Stimulated activated CD8-positive, alpha-beta memory T cell treated with anti-CD3 and anti-CD28 coated beads, Interleukin-2, amount 100 ng/mL, for 48 hours (primary cell): ENCODE measurements at regions not wholly inside any gene's neighbourhood (a gene's known extent, or its start where the extent isn't known, plus 50 kb on each side); places are given as distances from the start of the nearest gene placed in this dataset.

ENCODE experiments used
- DNase-seq, 2 donors: peaks; one replicate each; pipeline ENCODE4 v3.0.0-alpha.2; 2020; ENCODE audit warnings: low read depth in 2 of 2

- no peak for DNase-seq
Measured at GRCh38 chr2:23121968-23122648, 262.9 kb upstream of the KLHL29 start.

GRCh38 chr2:23122681-23123215 is 262.2 kb upstream of the KLHL29 start:
- DNase-seq = no peak

DNA sequence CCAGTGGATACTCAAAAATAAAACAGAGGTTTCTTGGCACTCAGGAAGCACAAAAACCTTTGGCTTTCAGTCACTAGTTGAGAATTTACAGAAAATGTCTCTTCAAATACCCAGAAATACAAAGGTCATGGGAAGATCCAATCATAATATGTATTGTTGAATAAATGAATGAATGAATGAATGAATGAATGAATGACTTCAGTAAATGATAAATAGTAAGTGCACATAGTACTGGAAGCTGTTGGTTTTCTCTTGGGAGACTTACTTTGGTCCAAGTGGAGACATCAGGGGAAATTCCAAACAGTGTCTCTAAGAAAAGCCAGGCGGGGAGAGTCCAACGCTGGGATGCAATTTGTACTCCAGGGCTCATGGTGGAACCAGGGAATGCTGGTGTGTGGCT is 261.3 kb upstream of the KLHL29 start:
- no peak for DNase-seq

DNA sequence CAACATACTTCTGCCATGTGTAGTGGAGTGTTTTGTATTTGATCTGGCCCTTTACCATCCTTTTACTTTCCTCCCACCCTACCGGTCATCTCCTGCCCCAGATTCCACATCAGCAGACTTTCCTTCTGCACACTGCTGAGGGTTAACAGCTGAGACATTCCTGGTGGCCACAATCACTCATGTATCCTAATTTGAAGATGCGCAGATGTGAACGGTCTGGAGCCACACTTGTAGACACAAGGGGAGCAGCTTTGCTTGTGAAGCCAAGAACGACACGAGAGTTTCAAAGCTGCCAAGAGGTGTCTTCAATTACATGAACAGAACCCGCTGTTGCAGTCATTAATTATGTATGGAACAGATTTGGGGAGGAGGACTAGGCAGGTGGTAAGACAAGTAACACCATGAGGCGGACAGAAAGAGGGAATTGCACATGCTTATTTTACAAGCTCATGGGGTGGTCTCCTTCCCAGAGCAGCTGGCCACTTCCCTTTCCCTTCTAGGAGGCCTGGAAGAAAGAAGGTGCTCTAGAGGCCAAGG is 260.7 kb upstream of the KLHL29 start:
- no peak for DNase-seq

DNA sequence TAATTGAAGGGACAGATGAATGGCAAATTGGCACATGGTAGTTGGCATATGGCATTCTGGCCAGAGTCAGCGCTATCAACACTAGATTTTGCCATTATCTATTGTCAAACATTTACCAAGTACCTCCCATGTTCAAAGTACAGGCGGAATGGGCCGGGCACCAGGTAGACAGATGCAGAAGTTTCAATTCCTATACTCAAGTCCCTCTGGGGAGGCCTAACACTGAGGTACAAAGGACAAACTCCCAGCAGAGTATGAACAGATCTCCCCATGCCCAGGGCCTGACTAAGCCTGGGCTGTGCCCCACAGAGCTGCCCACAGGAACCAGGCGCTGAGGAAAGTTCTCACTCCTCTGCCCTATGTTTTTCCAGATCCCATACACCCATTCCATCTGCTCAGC is 257.5 kb upstream of the KLHL29 start:
- no peak for DNase-seq

- no peak for DNase-seq
Measured at GRCh38 chr2:23128684-23129292, 256.2 kb upstream of the KLHL29 start.

DNA sequence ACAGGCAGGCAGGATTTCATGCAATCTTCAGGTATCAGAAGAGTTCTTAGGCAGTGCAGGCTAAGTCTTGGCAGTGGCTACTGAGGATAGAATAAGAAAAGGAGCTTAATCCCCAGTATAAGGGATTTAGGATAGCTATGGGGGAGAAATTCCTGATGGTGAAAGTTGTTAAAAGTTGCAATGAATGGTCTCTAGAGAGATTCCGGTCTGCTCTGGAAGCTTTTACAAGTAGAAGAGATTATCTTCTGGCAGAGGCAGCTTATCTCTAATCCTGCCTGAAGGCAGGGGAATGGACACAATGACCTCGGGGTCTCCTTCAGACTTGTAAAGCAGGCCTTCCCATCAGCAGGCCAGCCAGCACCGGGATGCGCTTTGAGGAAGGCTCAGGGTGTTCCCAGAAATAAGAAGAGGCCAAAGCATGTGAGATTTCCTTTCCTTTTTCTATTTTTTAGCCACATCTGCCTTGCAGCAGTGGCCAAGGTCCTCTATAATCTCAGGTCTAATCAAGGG is 253.9 kb upstream of the KLHL29 start:
- DNase-seq = no peak

GRCh38 chr2:23132000-23132399 is 253.0 kb upstream of the KLHL29 start:
- no peak for DNase-seq

GRCh38 chr2:23132823-23133595 is 252.0 kb upstream of the KLHL29 start:
- no peak for DNase-seq

DNA sequence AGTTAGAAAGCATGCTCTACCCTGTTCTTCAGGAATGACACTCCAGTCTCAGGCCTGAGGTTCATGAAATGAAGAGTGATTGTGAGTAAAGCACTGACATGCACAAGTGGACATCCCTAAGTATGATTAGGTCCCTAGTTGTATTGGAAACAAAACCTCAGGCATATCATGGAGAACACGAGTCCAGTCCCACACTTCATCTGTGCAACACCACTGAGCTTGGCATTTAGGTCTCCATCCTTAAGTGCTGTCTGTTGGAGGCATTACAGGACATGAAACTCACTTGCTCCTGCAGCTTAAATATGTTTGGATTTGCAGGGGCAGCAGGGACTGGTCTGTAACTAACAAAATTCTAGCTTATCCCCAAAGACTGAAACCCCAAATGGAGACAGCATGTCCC is 250.3 kb upstream of the KLHL29 start:
- no peak for DNase-seq

GRCh38 chr2:23135481-23136100 is 249.4 kb upstream of the KLHL29 start:
- DNase-seq = no peak

DNA sequence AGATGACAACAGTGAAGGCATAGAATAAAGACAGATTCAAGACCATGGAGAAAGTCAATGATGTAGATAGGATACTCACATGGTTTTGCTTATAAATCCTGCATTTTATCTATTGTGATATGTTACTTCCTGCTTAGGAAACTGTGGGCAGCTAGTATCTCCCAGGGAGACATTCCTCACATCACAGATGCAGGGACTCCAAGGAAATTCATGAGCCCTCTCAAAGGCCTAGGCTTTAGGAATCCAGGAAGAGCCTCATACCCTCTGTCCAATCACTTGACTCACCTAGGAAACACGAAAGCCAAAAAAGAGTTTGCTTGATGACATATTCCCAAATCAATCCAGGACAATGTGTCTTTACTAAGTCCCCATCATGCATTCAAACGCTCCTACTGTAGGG is 247.8 kb upstream of the KLHL29 start:
- DNase-seq = no peak

GRCh38 chr2:23138701-23139100 is 246.3 kb upstream of the KLHL29 start:
- no peak for DNase-seq

DNA sequence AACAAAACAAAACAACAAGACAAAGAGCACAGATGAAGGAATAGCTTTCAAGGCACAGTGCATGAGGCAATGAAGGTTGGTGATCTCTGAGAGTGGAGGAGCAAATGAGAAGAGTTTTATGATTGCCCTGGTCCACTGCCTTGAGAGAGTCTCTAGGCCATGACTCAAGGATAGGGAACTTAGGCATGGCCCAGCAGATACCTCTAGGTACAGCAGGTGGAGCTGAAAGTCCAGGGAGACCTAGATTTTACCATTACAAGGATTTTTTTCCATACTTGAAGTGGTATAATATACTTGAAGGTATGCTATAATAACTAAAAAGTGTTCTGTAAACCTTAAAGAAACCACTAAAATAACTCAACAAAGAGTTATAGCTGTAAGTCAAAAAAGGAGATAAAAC is 239.5 kb upstream of the KLHL29 start:
- DNase-seq = no peak

- no peak for DNase-seq
Measured at GRCh38 chr2:23146011-23146410, 239.0 kb upstream of the KLHL29 start.

GRCh38 chr2:23148342-23148741 is 236.6 kb upstream of the KLHL29 start:
- no peak for DNase-seq

- DNase-seq = no peak
Measured at GRCh38 chr2:23149777-23150176, 235.2 kb upstream of the KLHL29 start.

GRCh38 chr2:23153484-23153883 is 231.5 kb upstream of the KLHL29 start:
- DNase-seq = no peak

GRCh38 chr2:23155022-23155421 is 230.0 kb upstream of the KLHL29 start:
- DNase-seq = no peak

GRCh38 chr2:23157812-23158211 is 227.2 kb upstream of the KLHL29 start:
- DNase-seq = no peak

DNA sequence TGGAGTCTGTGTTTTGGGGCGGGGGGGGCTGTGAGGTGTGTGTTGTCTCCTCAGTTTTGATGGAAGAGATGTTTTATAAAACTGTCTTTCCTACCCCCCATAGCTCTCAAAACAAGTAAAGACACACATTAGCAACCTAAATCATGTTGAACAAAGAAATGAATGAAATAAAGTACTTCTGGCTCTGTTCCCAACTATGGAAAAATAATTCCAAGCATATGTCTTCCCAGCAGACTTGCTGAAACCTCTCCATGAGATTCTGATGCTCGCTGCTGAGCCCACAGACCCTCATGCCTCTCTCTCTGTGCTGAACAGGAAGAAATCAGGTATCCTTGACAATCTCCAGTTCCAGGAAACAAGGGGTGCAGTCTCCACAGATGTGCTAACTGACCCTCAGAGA is 226.7 kb upstream of the KLHL29 start:
- no peak for DNase-seq
